Activated B cell treated with CpG ODN at 0.5 μM for 24 hours (primary cell): ENCODE measurements at regions not wholly inside any gene's neighbourhood (a gene's known extent, or its start where the extent isn't known, plus 50 kb on each side); places are given as distances from the start of the nearest gene placed in this dataset.

Experiments used
- ATAC-seq: fragments of 200-7000 bp; cut with Tn5 transposase; one replicate; pipeline ENCODE4 v1.10.0; 2021; ENCODE audit warnings: low read depth, mild to moderate bottlenecking, moderate library complexity
- CTCF ChIA-PET: fragments of 350-600 bp; sonication (Branson Sonifier 250); formaldehyde crosslinking; loops from one replicate; lab custom pipeline; 2021; ENCODE audit warnings: antibody characterized with exemption; lab: Charles Lee
- POLR2A ChIA-PET: fragments of 350-600 bp; sonication (Branson Sonifier 250); formaldehyde crosslinking; loops from one replicate; lab custom pipeline; 2021; ENCODE audit warnings: antibody characterized with exemption; lab: Charles Lee
- DNase-seq: peaks from one replicate; pipeline ENCODE4 v3.0.0; 2022
- H3K27ac Mint-ChIP-seq: one replicate; pipeline ENCODE4 v1.8.0; 2020; ENCODE audit warnings: mixed read lengths
- H3K27me3 Mint-ChIP-seq: one replicate; pipeline ENCODE4 v1.8.0; 2021; ENCODE audit warnings: mixed read lengths
- H3K36me3 Mint-ChIP-seq: one replicate; pipeline ENCODE4 v1.8.0; 2021; ENCODE audit warnings: low read depth, mixed read lengths
- H3K4me1 Mint-ChIP-seq: one replicate; pipeline ENCODE4 v1.8.0; 2021; ENCODE audit warnings: mixed read lengths
- H3K4me3 Mint-ChIP-seq: one replicate; pipeline ENCODE4 v1.8.0; 2020; ENCODE audit warnings: mild to moderate bottlenecking, mixed read lengths
- H3K9me3 Mint-ChIP-seq: one replicate; pipeline ENCODE4 v1.8.0; 2020; ENCODE audit warnings: mixed read lengths
- intact Hi-C: fragments of 100-400 bp; cut with micrococcal nuclease; formaldehyde crosslinking; loops from one replicate; pipeline ENCODE4 v1.15.1; 2024
- TF ChIP-seq, protein P1 (sequence below): fragments of 200-600 bp; IDR thresholded peaks from one replicate; pipeline ENCODE4 v1.8.0; 2022; ENCODE audit warnings: antibody characterized with exemption, mild to moderate bottlenecking

DNA sequence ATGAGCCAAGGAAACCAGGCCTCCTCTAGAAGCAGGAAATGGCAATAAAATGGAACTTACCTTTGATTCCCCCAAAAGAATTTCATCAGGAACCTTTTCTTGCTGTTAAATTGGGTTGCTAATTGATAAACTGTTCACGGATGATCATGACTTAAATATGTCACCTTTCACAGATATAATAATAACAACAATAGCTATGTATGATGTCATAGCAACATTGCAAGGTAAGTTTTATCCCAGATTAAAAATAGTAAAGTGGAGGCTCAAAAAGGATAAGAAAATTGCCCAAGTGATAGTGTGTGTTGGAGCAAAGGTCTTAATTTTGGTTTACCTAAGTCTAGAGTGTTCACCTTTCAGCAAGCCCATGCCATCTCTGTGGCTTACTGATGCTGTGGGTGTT is 357.6 kb upstream of the CELF2 start:
- ChIA-PET POLR2A (no interaction called here), CTCF (no interaction called here)
- TF ChIP-seq, protein P1, sequence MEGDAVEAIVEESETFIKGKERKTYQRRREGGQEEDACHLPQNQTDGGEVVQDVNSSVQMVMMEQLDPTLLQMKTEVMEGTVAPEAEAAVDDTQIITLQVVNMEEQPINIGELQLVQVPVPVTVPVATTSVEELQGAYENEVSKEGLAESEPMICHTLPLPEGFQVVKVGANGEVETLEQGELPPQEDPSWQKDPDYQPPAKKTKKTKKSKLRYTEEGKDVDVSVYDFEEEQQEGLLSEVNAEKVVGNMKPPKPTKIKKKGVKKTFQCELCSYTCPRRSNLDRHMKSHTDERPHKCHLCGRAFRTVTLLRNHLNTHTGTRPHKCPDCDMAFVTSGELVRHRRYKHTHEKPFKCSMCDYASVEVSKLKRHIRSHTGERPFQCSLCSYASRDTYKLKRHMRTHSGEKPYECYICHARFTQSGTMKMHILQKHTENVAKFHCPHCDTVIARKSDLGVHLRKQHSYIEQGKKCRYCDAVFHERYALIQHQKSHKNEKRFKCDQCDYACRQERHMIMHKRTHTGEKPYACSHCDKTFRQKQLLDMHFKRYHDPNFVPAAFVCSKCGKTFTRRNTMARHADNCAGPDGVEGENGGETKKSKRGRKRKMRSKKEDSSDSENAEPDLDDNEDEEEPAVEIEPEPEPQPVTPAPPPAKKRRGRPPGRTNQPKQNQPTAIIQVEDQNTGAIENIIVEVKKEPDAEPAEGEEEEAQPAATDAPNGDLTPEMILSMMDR = no peak
- intact Hi-C loops = no loop called here
- H3K4me1 Mint-ChIP-seq = no peaks in the 10 kb centered on the region
- H3K27me3 Mint-ChIP-seq = peaks cover 2% of the 10 kb centered on the region
- peaks cover 4% of the 10 kb centered on the region for H3K9me3 Mint-ChIP-seq
- no peak overlapping the region for H3K4me3 Mint-ChIP-seq
- H3K27ac Mint-ChIP-seq = no peak overlapping the region
- ATAC-seq (no peak), DNase-seq (no peak)
- H3K36me3 Mint-ChIP-seq = no peaks in the 10 kb centered on the region

DNA sequence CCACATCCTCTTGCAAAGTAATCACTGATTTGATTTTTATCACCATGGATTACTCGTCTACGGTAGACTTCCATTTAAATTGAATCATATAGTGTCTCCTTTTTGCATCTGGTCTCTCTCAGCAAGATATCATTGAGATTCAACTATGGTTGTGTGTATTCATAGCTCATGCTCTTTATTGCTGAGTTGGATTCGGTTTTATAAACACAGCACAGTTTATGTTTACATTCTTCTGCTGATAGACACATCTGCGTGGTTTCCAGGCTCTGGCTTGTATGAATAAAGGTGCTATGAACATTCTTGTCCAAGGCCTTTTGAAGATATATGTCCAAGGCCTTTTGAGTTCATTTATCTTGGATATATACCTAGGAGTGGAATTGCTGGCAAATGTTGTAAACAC is 356.5 kb upstream of the CELF2 start:
- ChIA-PET POLR2A (no interaction called here), CTCF (no interaction called here)
- intact Hi-C loops = no loop called here
- Mint-ChIP-seq H3K27me3 (peaks cover 2% of the 10 kb centered on the region), H3K36me3 (no peaks in the 10 kb centered on the region), H3K4me3 (no peak overlapping the region), H3K9me3 (peaks cover 4% of the 10 kb centered on the region), H3K4me1 (no peaks in the 10 kb centered on the region), H3K27ac (no peak overlapping the region)
- TF ChIP-seq, protein P1 = no peak
- no peak for ATAC-seq
- DNase-seq = no peak

DNA sequence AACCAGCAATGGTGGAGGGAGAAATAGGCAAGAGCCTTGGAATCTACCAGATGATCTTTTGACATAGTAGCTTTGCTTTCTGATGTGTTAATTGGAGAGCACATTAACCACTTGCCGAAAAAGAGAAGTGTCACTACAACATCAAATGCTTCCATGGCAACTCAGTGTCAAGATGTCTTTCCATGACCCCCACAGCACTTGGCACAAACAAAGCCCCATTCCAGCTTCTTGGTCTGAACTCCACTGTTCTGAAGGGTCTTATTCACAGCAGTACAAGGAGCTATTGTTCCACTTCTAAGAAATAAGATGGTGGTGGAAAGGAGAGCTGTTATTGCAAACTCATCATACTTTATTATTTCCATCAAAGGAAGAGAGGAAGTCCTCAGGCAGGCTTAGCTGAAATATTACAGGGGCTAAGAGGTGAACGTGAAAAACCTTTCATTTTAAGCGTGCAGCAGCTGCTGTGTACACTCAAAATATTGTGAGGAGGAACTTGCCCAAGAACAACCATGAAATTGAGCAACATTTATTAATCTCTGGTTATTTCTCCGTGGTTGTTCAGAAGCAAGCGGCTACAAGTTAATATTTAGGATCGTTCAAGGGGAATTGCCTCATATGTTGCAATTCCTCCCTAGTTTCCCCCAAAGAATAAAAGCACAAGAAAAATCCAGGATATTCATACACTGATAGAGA is 354.8 kb upstream of the CELF2 start:
- peaks cover 2% of the 10 kb centered on the region for H3K27me3 Mint-ChIP-seq
- no peaks in the 10 kb centered on the region for H3K36me3 Mint-ChIP-seq
- no peak overlapping the region for H3K4me3 Mint-ChIP-seq
- no peaks in the 10 kb centered on the region for H3K9me3 Mint-ChIP-seq
- ChIA-PET POLR2A (no interaction called here), CTCF (interaction anchor here (0.7 kb wide), 1 partner anchor 1320 kb away, joined by 7 read pairs; no protein-coding TSS in a partner anchor)
- no peaks in the 10 kb centered on the region for H3K4me1 Mint-ChIP-seq
- H3K27ac Mint-ChIP-seq = no peak overlapping the region
- intact Hi-C loops = no loop called here
- TF ChIP-seq, protein P1 = no peak
- DNase-seq (no peak), ATAC-seq (no peak)

DNA sequence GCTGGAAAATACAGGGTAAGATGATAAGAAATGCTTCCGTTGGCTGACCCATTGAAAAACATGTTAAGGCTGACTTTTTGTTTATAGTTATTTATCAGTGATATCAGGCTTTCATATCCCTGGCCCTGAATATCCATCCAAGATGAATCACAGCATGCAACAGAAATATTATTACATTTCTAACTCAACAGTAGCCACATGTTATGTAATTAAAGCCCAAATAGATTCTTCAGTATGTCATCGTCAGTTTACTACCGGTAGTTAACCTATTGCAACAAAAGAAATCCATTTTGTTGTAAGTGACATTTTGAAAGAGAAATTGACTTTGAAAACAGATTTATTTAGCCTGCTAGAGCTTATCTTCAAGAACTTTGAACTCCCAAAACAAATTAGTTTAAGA is 354.1 kb upstream of the CELF2 start:
- intact Hi-C loops = no loop called here
- Mint-ChIP-seq H3K27me3 (peaks cover 2% of the 10 kb centered on the region), H3K36me3 (no peaks in the 10 kb centered on the region), H3K9me3 (no peaks in the 10 kb centered on the region), H3K4me1 (no peaks in the 10 kb centered on the region), H3K4me3 (no peak overlapping the region), H3K27ac (no peak overlapping the region)
- ATAC-seq (no peak), DNase-seq (no peak)
- ChIA-PET POLR2A (no interaction called here), CTCF (no interaction called here)
- TF ChIP-seq, protein P1 = no peak

DNA sequence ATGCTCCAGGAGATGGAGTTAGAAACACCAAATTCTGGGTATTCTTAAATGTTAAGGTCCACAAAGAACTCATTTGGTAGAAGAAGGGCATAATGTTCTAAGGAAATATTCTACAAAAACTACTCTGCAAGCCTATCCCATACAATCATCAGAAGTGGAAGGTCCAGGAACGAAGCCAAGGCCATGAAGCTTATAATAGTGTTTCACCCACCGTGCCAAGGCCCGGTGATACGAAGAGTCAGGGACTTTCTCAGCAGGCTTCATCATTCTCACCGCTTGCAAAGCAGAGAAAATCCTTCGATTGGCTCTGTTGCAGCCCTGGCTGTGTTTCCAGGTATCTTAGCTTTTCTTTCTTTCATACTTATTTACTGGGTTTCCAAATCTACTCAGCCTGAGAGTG is 351.9 kb upstream of the CELF2 start:
- Mint-ChIP-seq H3K4me1 (no peaks in the 10 kb centered on the region), H3K9me3 (no peaks in the 10 kb centered on the region), H3K4me3 (no peak overlapping the region), H3K36me3 (no peaks in the 10 kb centered on the region), H3K27me3 (peaks cover 2% of the 10 kb centered on the region), H3K27ac (no peak overlapping the region)
- ChIA-PET CTCF (no interaction called here), POLR2A (no interaction called here)
- TF ChIP-seq, protein P1 = no peak
- intact Hi-C loops = no loop called here
- DNase-seq (no peak), ATAC-seq (no peak)
